ENCODE measurements at regions not wholly inside any gene's neighbourhood (a gene's known extent, or its start where the extent isn't known, plus 50 kb on each side); places are given as distances from the start of the nearest gene placed in this dataset.

DNA sequence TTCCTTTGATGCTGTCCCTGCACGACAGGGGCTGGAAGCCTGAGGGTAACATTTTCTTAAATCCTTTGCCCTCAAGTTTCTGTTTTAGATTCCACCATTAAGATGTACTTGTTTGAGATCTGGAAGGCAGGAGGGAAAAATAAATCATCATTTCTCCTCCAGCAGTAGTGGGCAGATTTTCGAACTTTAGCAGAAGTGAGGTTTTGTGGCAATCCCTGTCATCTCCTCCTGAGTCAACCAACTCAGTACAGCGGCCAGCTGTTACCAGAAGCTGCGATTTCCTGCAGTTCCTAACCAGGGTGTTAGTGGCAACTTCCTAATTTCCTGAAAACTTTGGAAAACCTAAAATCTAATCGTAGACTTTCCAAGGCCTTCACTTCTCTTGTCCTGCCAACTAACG, 517.2 kb upstream of the ACVR2A start:
- peak; percentile 19 for DNase-seq (ENCODE audit: low read depth)
- TF ChIP-seq, protein P1, sequence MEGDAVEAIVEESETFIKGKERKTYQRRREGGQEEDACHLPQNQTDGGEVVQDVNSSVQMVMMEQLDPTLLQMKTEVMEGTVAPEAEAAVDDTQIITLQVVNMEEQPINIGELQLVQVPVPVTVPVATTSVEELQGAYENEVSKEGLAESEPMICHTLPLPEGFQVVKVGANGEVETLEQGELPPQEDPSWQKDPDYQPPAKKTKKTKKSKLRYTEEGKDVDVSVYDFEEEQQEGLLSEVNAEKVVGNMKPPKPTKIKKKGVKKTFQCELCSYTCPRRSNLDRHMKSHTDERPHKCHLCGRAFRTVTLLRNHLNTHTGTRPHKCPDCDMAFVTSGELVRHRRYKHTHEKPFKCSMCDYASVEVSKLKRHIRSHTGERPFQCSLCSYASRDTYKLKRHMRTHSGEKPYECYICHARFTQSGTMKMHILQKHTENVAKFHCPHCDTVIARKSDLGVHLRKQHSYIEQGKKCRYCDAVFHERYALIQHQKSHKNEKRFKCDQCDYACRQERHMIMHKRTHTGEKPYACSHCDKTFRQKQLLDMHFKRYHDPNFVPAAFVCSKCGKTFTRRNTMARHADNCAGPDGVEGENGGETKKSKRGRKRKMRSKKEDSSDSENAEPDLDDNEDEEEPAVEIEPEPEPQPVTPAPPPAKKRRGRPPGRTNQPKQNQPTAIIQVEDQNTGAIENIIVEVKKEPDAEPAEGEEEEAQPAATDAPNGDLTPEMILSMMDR (conservative IDR thresholded peaks at IDR 0.05; ENCODE audit: low read length) = no peak
- no peak overlapping the region for H3K4me3 ChIP-seq (ENCODE audit: low read length)

- TF ChIP-seq, protein P1 (conservative IDR thresholded peaks at IDR 0.05; ENCODE audit: low read length) = no peak
- DNase-seq (ENCODE audit: low read depth) = no peak
- no peak overlapping the region for H3K4me3 ChIP-seq (ENCODE audit: low read length)
These were observed 518.8 kb upstream of the ACVR2A start for GRCh38 chr2:147325990-147326389.

GRCh38 chr2:147320146-147320545, 524.7 kb upstream of the ACVR2A start:
- H3K4me3 ChIP-seq (ENCODE audit: low read length) = no peak overlapping the region
- TF ChIP-seq, protein P1 (conservative IDR thresholded peaks at IDR 0.05; ENCODE audit: low read length) = no peak
- no peak for DNase-seq (ENCODE audit: low read depth)

GRCh38 chr2:147311058-147311430, 533.8 kb upstream of the ACVR2A start:
- TF ChIP-seq, protein P1 (conservative IDR thresholded peaks at IDR 0.05; ENCODE audit: low read length) = no peak
- H3K4me3 ChIP-seq (ENCODE audit: low read length) = no peak overlapping the region

GRCh38 chr2:147310335-147311057, 534.3 kb upstream of the ACVR2A start:
- no peak for DNase-seq (ENCODE audit: low read depth)
- TF ChIP-seq, protein P1 (conservative IDR thresholded peaks at IDR 0.05; ENCODE audit: low read length) = no peak
- H3K4me3 ChIP-seq (ENCODE audit: low read length) = no peak overlapping the region

More at GRCh38 chr2:147311058-147311430, 533.8 kb upstream of the ACVR2A start:
- DNase-seq (ENCODE audit: low read depth) = no peak

DNA sequence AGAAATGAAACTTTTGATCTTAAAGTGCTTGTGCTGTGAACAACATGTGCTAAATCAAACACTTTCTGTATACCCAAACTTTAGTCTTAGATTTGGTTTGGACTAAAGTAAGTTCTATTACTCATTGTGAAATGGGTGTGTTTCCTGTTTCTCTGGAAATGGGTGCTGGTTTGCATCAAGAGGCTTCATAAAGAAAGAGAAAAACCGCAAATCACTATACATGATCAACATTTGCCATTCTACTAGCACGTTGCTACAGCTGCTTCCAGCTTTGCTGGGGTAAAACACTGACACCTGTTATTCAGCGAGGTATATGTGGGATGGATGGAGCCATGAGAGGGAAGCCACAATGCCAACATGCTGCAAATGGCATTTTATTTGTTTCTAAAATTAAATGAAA, 547.0 kb upstream of the ACVR2A start:
- H3K4me3 ChIP-seq (ENCODE audit: low read length) = no peak overlapping the region
- no peak for DNase-seq (ENCODE audit: low read depth)
- TF ChIP-seq, protein P1 (conservative IDR thresholded peaks at IDR 0.05; ENCODE audit: low read length) = no peak

- H3K4me3 ChIP-seq (ENCODE audit: low read length) = no peak overlapping the region
- DNase-seq (ENCODE audit: low read depth) = no peak
- TF ChIP-seq, protein P1 (conservative IDR thresholded peaks at IDR 0.05; ENCODE audit: low read length) = no peak
These were observed 549.9 kb upstream of the ACVR2A start for GRCh38 chr2:147294825-147295392.
